Dermis microvascular lymphatic vessel endothelial cell (primary cell): ENCODE measurements at regions not wholly inside any gene's neighbourhood (a gene's known extent, or its start where the extent isn't known, plus 50 kb on each side); places are given as distances from the start of the nearest gene placed in this dataset.

Experiments used
- DNase-seq, 2 donors: peaks; one replicate each; pipeline versions ENCODE4 v3.0.0 to v3.0.0-alpha.2; 2010; ENCODE audit warnings: low read depth in 2 of 2

DNA sequence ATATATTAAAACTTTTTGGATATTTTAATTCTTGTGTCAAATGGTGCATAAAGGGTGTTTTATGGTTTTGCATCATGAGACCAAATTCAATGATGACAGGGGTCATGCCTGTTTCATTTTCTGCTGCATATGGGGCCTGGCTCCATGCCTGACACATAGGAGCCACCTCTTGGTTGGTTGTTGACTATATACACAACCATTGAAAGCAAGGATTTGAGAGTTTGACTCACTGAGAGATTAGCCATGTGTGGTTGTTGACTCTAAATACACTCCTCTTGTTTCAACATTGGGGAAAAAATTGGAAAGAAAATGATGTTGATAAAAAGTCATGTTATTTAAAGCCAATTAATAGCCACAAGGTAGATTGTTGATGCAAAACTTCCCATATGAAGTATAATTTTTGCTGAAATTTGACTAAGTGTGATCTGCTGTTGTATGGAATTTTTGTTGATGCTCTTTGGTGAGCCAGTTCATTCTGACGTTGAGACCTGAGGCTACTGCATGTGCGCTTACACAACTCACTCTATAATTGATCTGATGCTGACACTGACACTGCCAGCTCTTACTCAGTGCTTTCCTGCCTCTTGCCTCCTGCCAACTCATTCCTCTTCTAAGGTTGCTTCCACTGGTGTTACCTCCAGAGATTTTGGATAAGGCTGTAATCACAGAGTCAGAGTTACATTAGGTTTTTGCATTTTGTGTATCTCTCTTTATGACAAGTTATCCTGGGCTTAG is 446.2 kb upstream of the SLC14A2 start:
- DNase-seq: no peak

DNA sequence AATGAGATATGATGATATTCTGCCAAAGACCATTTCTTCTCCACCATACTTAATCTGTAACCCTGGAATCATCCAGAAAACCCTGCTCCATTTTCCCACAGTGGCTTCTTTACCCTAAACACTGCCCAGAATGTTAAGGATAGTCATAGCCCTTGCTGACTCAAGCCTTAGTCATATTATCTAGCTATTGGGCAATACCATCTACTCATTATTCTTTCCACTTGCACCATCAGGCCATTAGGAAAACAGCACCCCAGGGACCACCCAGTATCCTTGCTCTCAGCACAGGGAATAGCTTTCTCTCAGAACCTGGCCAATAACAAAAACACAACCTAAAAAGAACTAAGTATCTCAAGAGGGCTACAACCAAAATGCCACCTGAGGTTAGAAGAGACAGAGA is 445.7 kb upstream of the SLC14A2 start:
- DNase-seq: no peak

DNA sequence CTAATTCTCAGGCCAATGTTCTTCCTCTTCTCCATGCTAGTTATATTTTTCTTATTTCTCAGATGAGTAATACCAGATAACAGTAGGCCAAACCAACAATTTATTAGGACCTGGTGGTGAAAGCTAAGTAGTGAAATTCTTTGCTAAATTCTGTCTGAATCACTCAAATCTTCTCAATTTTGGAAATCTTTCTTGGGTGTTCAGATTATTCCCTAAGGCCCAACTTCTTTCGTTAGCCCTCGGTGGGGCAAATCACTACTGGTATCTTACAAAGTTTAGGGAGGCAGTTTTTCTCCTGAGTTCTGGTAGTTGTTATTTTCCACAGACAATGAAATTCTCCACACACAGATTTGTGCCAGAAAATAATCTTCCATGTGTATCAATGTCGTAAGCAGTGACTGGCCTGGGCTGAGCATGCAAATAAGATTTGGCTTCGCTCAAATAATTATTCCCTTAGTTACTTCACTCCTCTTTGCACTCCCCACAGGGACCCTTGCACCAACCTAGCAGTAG is 443.5 kb upstream of the SLC14A2 start:
- no peak for DNase-seq

DNA sequence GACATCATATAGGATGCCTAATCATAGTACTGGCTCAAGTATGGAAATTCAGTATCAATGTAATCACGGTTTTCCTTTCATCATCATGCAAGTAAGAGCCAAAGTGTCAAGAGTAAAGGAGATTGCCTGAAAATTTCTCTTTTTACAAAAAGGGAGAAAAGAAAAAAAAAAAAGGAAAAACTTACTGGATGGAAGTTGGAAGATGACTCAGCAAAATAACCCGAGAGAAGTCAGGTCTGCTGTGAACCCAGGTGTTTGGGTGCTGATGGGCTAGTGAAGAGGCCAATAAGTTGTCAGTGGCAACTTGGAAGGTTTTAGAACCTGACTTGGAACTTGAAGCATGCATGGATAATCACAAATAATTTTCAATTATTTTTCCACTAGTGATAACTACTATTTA is 441.9 kb upstream of the SLC14A2 start:
- no peak for DNase-seq

DNA sequence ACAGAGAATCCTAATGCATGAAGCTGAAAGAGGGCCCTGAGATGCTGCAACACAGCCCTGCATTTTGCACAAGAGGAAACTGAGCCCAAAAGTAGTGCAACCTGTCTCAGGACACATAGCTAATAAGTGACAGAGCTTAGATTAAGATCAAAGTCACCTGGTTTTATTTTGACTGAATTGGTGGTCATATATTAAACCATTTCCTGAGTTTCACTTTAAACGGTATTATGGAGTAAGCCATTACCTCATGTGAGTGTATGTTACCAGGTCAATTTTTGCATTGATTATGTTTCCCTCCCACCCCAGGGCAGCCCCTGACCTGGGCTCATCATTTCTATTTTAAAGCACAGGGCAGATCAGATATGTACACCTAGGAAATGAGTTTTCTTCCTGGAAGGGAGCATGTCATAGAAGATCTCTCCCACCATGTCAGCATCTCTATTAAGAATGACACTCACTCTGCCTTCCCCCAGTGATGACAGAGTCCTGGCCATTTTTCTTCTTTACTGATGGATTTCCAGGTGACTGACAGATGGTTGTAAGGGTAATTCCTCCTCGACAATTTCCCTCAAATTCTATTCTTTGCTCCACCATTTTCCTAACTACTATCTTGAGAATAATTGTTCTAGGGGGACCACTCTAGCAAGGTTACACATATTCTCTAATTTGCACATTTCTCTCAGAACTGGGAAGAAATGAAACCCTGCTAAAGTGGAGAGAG is 441.3 kb upstream of the SLC14A2 start:
- no peak for DNase-seq

DNA sequence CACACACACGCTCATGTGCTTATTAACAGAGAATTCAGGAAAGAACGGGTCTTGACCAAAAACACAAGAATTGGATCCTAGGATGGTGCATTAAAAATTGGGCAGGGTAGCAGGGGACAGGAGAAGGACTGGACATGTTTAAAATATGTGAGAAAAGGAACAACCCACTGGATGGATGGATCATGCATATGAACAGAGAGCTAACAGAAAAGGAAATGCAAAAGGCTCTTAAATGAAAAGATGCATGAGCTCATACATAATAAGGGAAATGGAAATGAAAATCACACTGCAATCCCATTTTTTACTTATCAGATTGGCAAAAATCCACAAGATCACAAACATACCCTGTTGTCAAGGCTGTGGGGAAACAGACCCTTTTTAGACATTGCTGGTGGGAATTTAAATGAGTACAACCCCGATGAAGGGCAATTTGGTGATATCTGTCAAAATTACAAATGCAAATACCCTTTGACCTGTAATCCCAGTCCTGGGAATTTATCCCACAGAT is 440.6 kb upstream of the SLC14A2 start:
- no peak for DNase-seq

DNA sequence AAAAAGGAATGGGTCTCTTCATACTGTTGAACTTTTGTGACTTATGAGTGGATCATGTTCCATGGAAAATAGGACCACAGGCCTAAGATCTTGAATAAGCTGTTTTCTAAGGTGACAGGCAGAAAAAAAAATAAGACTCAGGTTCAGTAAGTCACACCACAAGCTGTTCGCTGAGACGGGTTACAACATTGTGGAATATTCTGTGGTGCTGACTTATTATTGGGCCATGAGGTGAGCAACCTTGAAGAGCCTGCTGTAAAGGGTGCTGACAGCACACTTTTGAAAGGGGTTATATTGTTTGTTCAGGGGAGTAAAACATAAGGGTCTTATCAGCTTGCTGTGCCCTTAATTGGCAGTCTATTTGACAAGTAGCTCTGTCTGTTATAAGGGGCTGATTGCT is 439.8 kb upstream of the SLC14A2 start:
- no peak for DNase-seq

DNA sequence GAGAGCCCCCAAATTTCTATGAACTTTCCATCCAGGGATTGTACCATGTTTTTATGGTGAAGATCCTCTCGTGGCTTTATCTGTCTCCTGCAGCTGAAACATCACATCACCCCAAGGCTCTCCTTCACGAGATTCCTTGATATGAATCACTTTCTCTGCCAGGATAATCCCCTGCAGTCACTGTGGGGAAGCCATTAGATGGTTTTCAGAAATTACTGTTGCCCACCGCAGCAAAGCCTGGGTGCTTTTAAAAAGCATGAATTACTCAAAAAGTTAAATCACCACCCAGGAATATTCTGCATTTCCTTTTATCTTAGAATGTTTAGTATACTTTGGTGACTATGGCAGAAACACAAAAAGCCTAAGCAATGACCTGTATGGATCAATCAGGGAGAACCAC is 428.4 kb upstream of the SLC14A2 start:
- no peak for DNase-seq

DNA sequence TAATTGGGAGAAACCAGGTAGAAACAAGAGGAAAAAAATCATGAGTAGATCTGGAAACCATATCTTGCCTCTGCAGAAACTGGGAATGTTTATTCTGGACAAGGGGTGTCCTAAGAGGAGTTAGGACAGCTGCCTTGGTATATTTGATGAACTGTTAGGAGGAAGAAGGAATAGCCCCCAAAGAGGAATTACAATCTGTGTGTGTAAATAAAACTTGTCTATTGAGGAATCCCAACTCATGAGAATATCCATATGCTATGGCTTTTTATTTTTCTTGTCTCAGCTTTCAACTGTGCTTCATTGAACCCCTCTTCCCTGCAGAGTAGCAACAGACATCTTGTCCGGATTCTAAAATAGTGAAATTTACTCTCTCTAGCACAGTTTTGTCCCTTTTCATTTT is 423.5 kb upstream of the SLC14A2 start:
- DNase-seq: no peak

DNA sequence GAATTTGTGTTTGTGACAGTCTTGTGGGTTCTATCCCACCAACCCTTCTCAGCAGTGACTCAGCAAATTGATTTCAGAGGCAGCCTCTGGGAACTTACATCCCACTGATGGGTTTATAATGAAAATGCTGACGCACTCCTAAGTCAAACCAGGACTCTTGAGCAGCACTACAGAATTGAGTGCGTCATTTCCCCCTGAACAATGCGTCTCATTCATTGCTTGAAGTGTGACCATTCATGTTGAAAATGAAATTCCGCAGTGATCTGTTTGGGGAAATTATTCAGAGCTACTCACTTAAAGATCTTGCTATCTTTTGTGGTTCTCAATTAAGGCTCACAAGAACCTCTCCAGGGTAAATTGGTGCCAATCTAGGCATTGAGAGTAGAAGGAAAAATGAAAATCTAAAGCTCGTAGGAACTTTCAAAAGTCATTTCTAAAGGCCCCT is 417.7 kb upstream of the SLC14A2 start:
- no peak for DNase-seq

DNA sequence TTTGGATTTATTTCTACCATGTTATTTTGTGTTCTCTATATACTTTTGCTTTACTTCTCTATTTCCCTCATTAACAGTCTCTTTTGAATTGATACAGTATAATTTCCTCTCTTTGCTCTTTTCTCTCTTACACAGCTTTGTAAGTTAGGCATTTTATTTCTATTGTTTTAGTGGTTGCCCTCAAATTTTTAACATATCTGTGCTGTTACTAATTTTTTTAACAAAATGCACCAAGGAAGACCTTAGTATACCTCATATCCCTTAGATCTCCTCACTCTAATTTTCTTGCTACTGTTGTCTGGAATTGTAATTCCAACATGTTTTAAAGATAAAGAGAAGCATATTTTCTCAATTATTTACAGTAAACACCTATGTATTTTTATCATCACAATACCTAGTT is 416.8 kb upstream of the SLC14A2 start:
- DNase-seq: no peak

DNA sequence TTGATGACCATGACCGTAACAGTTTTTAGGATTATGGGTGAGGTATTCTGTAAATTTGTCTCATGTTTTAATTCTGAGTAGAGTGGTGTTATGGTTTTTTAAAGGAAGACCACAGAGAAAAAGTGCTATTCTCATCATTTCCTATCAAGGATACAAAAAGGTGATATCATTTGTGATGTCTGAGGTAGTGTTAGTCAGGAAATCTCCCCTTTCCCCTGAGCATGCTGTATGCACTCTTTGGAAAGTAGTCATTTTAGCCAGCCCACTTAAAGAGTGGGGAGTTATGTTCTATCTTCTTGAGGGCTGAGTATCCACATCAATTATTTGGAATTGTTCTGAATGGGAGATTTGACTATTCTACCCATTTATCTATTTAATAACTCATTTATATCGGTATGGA is 414.2 kb upstream of the SLC14A2 start:
- DNase-seq: no peak

DNA sequence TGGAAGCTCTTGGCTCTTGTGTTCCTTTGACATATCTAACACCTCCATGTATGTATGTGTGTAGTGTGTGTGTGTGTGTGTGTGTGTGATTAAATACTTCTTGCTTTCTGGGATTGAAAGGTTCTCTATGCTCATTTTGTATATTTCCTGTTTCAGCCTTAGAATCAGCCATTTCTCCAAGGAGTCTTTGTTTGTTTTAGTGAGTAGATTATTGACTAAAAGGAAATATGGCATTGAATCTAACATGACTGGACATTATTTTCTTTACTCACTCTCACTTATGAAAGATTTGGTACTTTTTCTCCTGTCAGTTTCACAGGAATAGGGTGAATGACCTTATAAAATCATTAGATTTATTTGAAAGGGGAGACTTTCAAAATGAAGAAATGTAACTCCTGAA is 413.8 kb upstream of the SLC14A2 start:
- no peak for DNase-seq

DNA sequence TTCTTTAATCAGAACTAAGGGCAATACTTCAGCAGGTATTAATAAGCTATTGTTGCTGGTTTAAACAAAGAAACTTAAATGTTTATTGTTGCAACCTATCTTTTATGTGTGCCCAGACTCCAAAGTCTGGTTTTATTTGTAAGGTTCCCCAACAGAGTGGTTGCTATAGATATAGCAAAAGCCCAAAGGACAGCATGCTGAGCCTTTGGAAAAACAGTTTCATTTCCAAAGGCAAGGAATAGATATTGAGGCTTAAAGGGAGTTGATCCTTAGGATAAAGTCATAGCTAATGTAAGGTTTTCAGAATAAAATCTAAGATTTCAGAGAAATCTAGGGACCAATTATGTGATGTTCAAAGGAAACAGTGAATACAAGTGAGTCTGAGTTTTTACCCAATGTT is 413.2 kb upstream of the SLC14A2 start:
- DNase-seq: no peak

DNA sequence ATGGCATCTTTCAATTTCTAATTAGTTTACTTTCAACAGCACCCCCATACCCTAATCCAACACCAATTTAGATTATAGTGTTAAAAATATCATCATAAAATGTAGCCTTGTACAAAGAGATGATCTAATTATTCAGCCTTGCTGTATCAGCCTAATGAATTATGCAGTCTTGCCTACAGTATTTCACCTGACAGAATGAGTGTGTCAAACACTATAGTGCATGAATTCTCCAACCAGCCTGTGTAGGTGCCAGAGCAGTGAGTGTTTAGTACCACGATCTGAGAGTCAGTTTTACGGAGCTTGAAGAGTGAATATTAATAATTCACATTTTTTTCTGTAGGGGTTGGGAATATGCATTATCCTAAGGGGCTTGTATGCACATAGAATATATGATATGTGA is 411.6 kb upstream of the SLC14A2 start:
- no peak for DNase-seq

DNA sequence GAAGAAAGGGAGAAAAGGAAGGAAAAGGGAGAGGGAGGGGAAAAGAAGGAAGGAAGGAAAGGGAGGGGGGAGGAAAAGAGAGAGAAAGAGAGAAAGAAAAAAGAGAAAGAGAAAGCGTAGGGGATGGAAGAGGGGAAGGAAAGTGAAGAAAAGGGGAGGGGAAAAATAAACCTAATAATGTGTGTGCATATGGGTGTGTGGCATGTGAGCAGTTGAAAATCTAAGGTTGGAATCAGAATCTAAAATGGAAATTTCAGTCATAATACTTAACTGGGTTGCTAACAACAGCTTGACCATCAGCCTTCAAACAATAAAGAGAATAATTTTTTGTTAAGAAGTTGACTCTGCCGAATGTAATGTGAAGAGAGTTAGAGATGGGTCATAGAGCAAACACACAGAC is 407.9 kb upstream of the SLC14A2 start:
- no peak for DNase-seq

DNA sequence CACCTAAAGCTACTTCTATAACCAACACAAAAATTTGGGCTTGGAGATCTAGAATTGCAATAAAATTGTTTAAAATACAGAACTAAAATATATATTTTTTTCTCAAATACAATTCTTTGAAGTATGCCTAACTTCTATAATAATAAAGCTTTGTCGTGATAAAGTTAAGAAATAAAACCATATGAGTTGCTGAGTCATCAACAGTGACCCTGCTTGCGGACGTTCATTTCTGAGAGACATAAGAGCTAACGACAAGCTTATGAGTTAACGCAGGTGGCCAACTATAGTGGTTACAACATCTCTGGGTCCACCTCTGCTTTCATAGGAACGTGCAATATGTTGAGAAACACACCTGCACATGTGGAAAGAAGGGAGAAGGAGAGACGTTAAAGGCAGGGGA is 407.1 kb upstream of the SLC14A2 start:
- no peak for DNase-seq

DNA sequence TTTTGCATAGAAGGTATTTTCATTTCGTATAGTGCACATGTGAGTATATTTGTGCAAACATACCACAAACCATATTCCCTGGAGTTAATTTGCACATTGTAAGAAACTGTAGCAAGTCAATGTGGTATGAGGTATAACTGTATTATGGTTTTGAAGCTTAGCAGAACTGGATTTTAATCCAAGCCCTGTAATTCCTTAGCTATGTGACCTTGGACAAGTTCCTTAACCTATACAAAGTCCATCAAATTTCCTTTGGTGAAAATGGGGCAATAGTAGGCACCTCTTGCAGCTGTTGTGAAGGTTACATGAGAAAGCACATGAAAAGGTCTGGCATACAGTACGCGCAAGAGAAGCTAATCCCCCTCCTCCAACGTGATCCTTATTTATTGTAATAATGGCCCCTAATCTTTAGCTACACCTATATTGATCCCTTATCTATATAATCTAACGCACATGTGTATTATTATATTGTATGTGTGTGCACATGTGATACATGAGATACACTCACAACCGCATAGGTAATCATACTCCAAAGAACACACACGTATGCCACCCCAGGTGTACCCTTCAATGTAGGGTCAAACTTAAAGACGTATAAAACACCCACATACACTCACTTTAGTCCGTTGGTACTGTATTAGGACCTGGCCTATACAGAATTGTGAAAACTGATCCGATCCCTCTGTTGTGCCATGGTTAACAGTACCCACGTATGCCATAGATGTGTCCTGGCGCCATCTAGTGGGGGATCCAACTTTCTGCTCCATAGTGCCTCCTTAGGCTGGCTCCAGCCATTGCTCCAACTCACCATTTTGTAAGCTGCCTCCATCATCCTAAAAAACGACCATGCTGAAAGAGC is 402.9 kb upstream of the SLC14A2 start:
- peak; percentile 64 to 72 for DNase-seq

DNA sequence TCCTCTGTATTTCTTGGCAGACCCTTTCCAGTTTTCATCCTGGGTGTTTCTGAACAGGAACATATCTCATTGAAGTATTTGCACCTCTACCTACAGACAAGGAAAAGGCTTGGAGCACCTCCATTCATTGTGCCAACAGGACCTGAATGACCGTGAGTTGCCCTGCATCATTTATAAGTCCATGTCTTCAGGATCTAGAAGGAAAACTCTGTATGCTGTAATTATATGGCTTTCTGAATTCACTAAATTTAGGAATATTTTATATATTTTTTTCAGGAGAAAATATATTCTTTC is 402.3 kb upstream of the SLC14A2 start:
- DNase-seq: no peak

DNA sequence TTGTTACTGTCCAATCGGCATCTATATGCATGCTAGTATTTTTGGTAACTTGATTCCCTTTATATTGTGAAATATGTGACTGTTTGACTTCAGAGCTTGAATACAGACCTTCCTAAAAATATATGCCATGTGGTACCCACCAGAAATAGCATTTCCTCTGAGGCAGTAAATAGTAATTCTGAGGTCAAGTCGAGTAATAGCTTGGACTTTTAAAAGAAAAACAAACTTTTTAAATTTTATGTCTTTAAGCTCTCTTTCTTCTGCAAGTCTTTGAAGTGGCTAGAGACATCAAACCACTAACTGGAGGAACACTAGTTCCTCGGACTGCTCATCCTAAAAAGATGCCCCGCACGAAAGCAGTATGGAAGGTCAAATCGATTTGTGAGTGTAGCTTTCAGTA is 396.8 kb upstream of the SLC14A2 start:
- no peak for DNase-seq

DNA sequence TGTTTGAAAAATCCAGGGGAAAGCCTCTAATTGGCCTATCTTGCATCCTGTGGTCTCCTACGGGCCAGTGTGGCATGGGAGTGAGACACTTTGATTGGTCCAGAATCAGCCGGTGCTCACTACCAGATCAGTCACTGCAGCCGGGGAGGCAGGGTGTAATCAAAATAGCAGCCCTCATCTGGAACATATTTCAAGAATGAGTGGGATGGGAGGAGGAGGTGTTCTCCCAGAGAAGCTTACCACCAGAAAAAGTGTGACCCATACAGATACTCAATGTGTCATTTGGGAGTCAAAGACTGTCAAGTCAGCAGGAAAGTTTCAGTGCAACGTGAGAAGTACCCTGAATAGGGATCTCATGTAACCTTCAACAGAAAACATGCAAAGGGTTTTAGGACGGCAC is 393.9 kb upstream of the SLC14A2 start:
- DNase-seq: no peak

DNA sequence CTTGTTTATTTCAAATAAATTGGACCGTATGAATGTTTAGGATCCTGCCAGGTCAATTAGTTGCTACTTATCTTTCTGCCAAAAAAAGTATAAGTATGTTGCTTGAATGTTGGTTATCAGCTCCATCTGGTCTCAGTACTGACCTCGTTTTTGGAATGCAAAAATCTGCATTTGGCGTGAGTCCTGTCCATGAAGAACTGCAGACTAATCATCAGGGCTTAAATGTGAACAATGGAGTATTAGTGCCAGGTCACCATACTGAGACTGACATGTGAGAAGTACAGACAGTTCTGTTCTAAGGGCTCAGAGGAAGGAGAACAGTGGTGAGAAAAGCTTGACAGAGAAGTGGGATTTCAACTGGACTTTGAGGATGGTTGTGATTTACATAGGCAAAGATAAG is 393.1 kb upstream of the SLC14A2 start:
- no peak for DNase-seq
